ENCODE measurements at regions not wholly inside any gene's neighbourhood (a gene's known extent, or its start where the extent isn't known, plus 50 kb on each side); places are given as distances from the start of the nearest gene placed in this dataset.

DNA sequence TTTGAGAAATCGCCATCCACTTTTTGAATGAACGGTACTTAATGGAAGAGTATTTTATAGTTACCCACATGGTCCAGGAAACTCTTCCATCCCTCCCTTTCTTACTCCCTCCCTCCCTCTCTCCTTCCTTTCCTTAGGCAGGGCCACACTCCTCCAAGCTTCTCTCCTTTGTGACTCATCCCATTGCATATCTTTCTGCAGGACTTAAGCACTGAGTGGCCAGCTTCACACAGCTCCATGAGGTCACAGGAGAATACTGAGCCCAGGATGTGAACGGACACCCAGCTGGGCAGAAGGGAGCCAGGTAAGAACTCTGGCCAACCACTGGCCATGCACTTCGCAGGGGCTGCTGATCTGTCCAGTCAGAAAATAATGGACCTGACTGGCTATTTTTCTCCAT is 189.7 kb upstream of the ADCY1 start:
- DNase-seq (ENCODE audit: low spot score): no peak
- Histone ChIP-seq H3K9me3 (ENCODE audit: control insufficient read depth in 4 of 4, low read length in 3 of 4) (no peaks in the 10 kb centered on the region), H3K36me3 (ENCODE audit: control insufficient read depth in 4 of 4, insufficient read depth in 3 of 4, low read depth in 1 of 4, low read length in 3 of 4) (no peaks in the 10 kb centered on the region), H3K4me1 (ENCODE audit: control insufficient read depth in 4 of 4, insufficient read depth in 4 of 4, low read length in 3 of 4) (no peaks in the 10 kb centered on the region), H3K27ac (ENCODE audit: low read depth in 1 of 2, low read length in 2 of 2) (no peak overlapping the region), H3K27me3 (ENCODE audit: control insufficient read depth in 4 of 4, insufficient read depth in 4 of 4, low read length in 3 of 4) (no peaks in the 10 kb centered on the region), H3K9ac (ENCODE audit: low read depth in 1 of 2, low read length in 2 of 2) (no peak overlapping the region), H3K4me3 (ENCODE audit: low read depth in 1 of 3, low read length in 3 of 3) (no peak overlapping the region)
- TF ChIP-seq HNF4G (IDR thresholded peaks at IDR 0.05): no peak
- 86% methylated on average over 4 of the region's 4 CpGs for WGBS

DNA sequence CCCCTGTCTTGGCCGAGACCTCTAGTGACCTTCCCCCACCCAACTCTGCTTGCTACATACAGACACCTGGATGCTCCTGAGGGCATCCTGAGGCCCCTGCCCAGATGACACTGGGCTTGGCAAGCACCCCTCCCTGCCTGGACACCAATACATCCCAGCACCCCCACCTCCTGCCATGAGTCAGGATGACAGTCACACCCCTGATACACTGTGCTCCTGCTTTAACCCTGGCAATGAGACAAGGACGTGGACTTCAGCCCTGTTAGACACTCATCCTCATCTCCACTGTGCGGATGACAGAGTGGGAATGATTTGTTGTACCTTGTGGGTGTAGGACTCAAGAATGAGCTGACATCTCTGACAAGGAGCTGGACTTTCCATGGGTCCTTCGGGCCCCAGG is 186.3 kb upstream of the ADCY1 start:
- TF ChIP-seq TAF1 (conservative IDR thresholded peaks at IDR 0.05) (no peak), FOXA1 (IDR thresholded peaks at IDR 0.05) (no peak), RAD21 (IDR thresholded peaks at IDR 0.05) (no peak), REST (IDR thresholded peaks at IDR 0.05) (no peak)
- no peak overlapping the region for H3K9ac ChIP-seq (ENCODE audit: low read depth in 1 of 2, low read length in 2 of 2)

DNA sequence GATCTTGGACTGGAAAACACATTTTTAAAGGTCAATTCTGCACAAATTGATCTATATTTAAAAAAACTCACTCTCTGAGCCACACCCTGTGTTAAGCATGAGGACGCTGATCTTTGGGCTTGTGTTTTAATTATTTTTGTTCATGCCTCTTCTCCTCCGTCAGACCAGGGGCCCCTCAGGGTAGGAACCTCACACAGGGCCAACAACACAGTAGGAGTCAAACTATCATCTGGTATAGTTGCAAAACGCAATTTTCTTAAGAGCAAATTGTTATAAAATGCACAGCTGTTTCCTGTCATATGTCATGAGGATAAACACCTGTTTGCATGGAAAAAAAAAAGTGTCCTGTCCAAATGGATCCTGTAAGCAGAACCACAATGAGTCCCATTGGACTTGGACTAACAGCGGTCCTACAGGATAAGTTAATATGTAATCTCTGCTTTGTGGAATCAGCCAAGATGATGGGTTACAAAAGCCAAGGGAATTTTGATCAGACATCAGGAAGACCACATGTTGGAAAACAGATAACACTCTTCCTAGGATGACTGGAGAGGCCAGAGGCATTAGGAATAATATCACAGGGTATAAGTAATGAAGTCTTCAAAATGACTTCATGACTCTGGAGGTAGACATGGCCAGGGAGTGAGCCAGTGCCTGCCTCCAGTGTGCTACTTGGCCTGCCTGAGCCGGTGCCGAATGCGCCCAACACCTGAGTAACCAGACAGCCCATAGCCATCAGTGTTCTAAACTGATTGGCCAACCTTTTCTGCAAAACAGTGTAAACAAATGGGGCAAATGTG is 184.9 kb upstream of the ADCY1 start:
- Histone ChIP-seq H3K9me3 (ENCODE audit: control insufficient read depth in 4 of 4, low read length in 3 of 4) (peaks cover 0 to 11% (median 2%) of the 10 kb centered on the region in 4 donors), H3K4me1 (ENCODE audit: control insufficient read depth in 4 of 4, insufficient read depth in 4 of 4, low read length in 3 of 4) (no peaks in the 10 kb centered on the region), H3K36me3 (ENCODE audit: control insufficient read depth in 4 of 4, insufficient read depth in 3 of 4, low read depth in 1 of 4, low read length in 3 of 4) (no peaks in the 10 kb centered on the region), H3K27ac (ENCODE audit: low read depth in 1 of 2, low read length in 2 of 2) (no peak overlapping the region), H3K4me3 (ENCODE audit: low read depth in 1 of 3, low read length in 3 of 3) (no peak overlapping the region), H3K27me3 (ENCODE audit: control insufficient read depth in 4 of 4, insufficient read depth in 4 of 4, low read length in 3 of 4) (peaks cover 0 to 3% (median 0%) of the 10 kb centered on the region in 4 donors), H3K9ac (ENCODE audit: low read depth in 1 of 2, low read length in 2 of 2) (no peak overlapping the region)
- DNase-seq (ENCODE audit: low spot score): no peak
- TF ChIP-seq, protein P1, sequence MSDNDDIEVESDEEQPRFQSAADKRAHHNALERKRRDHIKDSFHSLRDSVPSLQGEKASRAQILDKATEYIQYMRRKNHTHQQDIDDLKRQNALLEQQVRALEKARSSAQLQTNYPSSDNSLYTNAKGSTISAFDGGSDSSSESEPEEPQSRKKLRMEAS (IDR thresholded peaks at IDR 0.05): no peak
- TF ChIP-seq GABPA (IDR thresholded peaks at IDR 0.05 in 1 of 2, conservative IDR thresholded peaks at IDR 0.05 in 1 of 2): no peak
- TF ChIP-seq RAD21 (IDR thresholded peaks at IDR 0.05): no peak
- no peak for TF ChIP-seq FOXA1 (IDR thresholded peaks at IDR 0.05)
- no peak for TF ChIP-seq NR2F2 (IDR thresholded peaks at IDR 0.05)
- TF ChIP-seq HNF4A (conservative IDR thresholded peaks at IDR 0.05): no peak
- no peak for TF ChIP-seq TAF1 (conservative IDR thresholded peaks at IDR 0.05)
- no peak for TF ChIP-seq JUND (IDR thresholded peaks at IDR 0.05)
- TF ChIP-seq FOXA2 (IDR thresholded peaks at IDR 0.05): no peak
- TF ChIP-seq YY1 (IDR thresholded peaks at IDR 0.05): no peak
- TF ChIP-seq RXRA (IDR thresholded peaks at IDR 0.05): no peak
- TF ChIP-seq ATF3 (IDR thresholded peaks at IDR 0.05): no peak
- TF ChIP-seq CTCF (IDR thresholded peaks at IDR 0.05; ENCODE audit: low read depth, low read length, missing input control): no peak
- TF ChIP-seq REST (IDR thresholded peaks at IDR 0.05): no peak
- 74% methylated on average over 7 of the region's 7 CpGs for WGBS

More for the DNA sequence above, 186.3 kb upstream of the ADCY1 start:
- H3K4me3 ChIP-seq (ENCODE audit: low read depth in 1 of 3, low read length in 3 of 3): no peak overlapping the region
- H3K27me3 ChIP-seq (ENCODE audit: control insufficient read depth in 4 of 4, insufficient read depth in 4 of 4, low read length in 3 of 4): peaks cover 0 to 3% (median 0%) of the 10 kb centered on the region in 4 donors
- DNase-seq (ENCODE audit: low spot score): no peak
- no peaks in the 10 kb centered on the region for H3K9me3 ChIP-seq (ENCODE audit: control insufficient read depth in 4 of 4, low read length in 3 of 4)
- no peaks in the 10 kb centered on the region for H3K36me3 ChIP-seq (ENCODE audit: control insufficient read depth in 4 of 4, insufficient read depth in 3 of 4, low read depth in 1 of 4, low read length in 3 of 4)
- no peak overlapping the region for H3K27ac ChIP-seq (ENCODE audit: low read depth in 1 of 2, low read length in 2 of 2)
- 69% methylated on average over 4 of the region's 4 CpGs for WGBS
- no peaks in the 10 kb centered on the region for H3K4me1 ChIP-seq (ENCODE audit: control insufficient read depth in 4 of 4, insufficient read depth in 4 of 4, low read length in 3 of 4)
